WTC11 (cell line): ENCODE measurements at regions not wholly inside any gene's neighbourhood (a gene's known extent, or its start where the extent isn't known, plus 50 kb on each side); places are given as distances from the start of the nearest gene placed in this dataset.

Experiments
- ATAC-seq: fragments of 200-7000 bp; cut with Tn5 transposase; 2 replicates; pipeline ENCODE4 v1.10.0; 2021; ENCODE audit warnings: mild to moderate bottlenecking, moderate library complexity
- CTCF ChIA-PET: fragments of 300-600 bp; sonication (Branson Sonifier 250); formaldehyde crosslinking; loops from one replicate; lab custom pipeline; 2021; ENCODE audit warnings: antibody characterized with exemption; lab: Charles Lee
- POLR2A ChIA-PET: fragments of 350-600 bp; sonication (Branson Sonifier 250); formaldehyde crosslinking; loops from one replicate; lab custom pipeline; 2021; ENCODE audit warnings: antibody characterized with exemption; lab: Charles Lee
- DNase-seq: peaks from one replicate; pipeline ENCODE4 v3.0.0; 2021; ENCODE audit warnings: low spot score
- H3K27ac Mint-ChIP-seq: 2 replicates; pipeline ENCODE4 v1.8.0; 2021; ENCODE audit warnings: mixed read lengths
- H3K27me3 Mint-ChIP-seq: 2 replicates; pipeline ENCODE4 v1.8.0; 2021; ENCODE audit warnings: low read depth, mild to moderate bottlenecking, moderate library complexity, mixed read lengths
- H3K36me3 Mint-ChIP-seq: 2 replicates; pipeline ENCODE4 v1.8.0; 2021; ENCODE audit warnings: mixed read lengths
- H3K4me1 Mint-ChIP-seq: 2 replicates; pipeline ENCODE4 v1.8.0; 2022; ENCODE audit warnings: mixed read lengths
- H3K4me3 Mint-ChIP-seq: 2 replicates; pipeline ENCODE4 v1.8.0; 2021; ENCODE audit warnings: mild to moderate bottlenecking, moderate library complexity, mixed read lengths
- H3K9me3 Mint-ChIP-seq: 2 replicates; pipeline ENCODE4 v1.8.0; 2021; ENCODE audit warnings: mixed read lengths
- CTCF ChIP-seq: fragments of 200-600 bp; IDR thresholded peaks from 2 replicates; pipeline ENCODE4 v1.8.0; 2022; ENCODE audit warnings: antibody characterized with exemption
- ETV6 ChIP-seq: sonication (generic); formaldehyde crosslinking; IDR thresholded peaks from 2 replicates; pipeline ENCODE4 v1.8.1; 2022; ENCODE audit warnings: mild to moderate bottlenecking, missing genetic modification reagents
- JAZF1 ChIP-seq: fragments of 250-450 bp; sonication (Bioruptor Pico); IDR thresholded peaks from 2 replicates; pipeline ENCODE4 v1.9.0; 2021; ENCODE audit warnings: moderate library complexity, mild to moderate bottlenecking, inconsistent platforms
- MAX ChIP-seq: sonication (generic); formaldehyde crosslinking; IDR thresholded peaks from 2 replicates; pipeline ENCODE4 v1.8.0; 2022; ENCODE audit warnings: mild to moderate bottlenecking, missing genetic modification reagents
- NFATC4 ChIP-seq: fragments of 250-450 bp; sonication (Bioruptor Pico); IDR thresholded peaks from 2 replicates; pipeline ENCODE4 v1.9.0; 2021; ENCODE audit warnings: mild to moderate bottlenecking
- NFE2L1 ChIP-seq: sonication (generic); formaldehyde crosslinking; IDR thresholded peaks from 2 replicates; pipeline ENCODE4 v1.8.1; 2023; ENCODE audit warnings: missing genetic modification reagents
- NR2C2 ChIP-seq: sonication (generic); formaldehyde crosslinking; IDR thresholded peaks from 2 replicates; pipeline ENCODE4 v1.8.0; 2022; ENCODE audit warnings: mild to moderate bottlenecking, missing genetic modification reagents
- PRRX2 ChIP-seq: fragments of 250-450 bp; sonication (Bioruptor Pico); IDR thresholded peaks from 2 replicates; pipeline ENCODE4 v1.8.0; 2021; ENCODE audit warnings: mild to moderate bottlenecking
- RORB ChIP-seq: fragments of 250-450 bp; sonication (Bioruptor Pico); IDR thresholded peaks from 2 replicates; pipeline ENCODE4 v1.9.0; 2021; ENCODE audit warnings: mild to moderate bottlenecking
- TCF7 ChIP-seq: sonication (generic); formaldehyde crosslinking; IDR thresholded peaks from 2 replicates; pipeline ENCODE4 v1.8.0; 2022; ENCODE audit warnings: mild to moderate bottlenecking, low read depth, missing genetic modification reagents, moderate library complexity
- ZNF532 ChIP-seq: fragments of 250-450 bp; sonication (Bioruptor Pico); IDR thresholded peaks from 2 replicates; pipeline ENCODE4 v1.9.0; 2021; ENCODE audit warnings: mild to moderate bottlenecking, borderline replicate concordance
- TF ChIP-seq, protein P1 (sequence below): sonication (generic); formaldehyde crosslinking; IDR thresholded peaks from 2 replicates; pipeline ENCODE4 v1.8.1; 2023; ENCODE audit warnings: mild to moderate bottlenecking, missing genetic modification reagents, moderate library complexity
- TF ChIP-seq, protein P2 (sequence below): sonication (generic); formaldehyde crosslinking; IDR thresholded peaks from 2 replicates; pipeline ENCODE4 v1.8.1; 2022; ENCODE audit warnings: low read depth, mild to moderate bottlenecking, moderate library complexity, missing genetic modification reagents, borderline replicate concordance
- TF ChIP-seq, protein P3 (sequence below): sonication (generic); formaldehyde crosslinking; IDR thresholded peaks from 2 replicates; pipeline ENCODE4 v1.8.0; 2023; ENCODE audit warnings: missing genetic modification reagents

GRCh38 chr2:239570216-239570925 lies 169.6 kb upstream of the HDAC4 start:
- H3K4me3 Mint-ChIP-seq: no peak overlapping the region
- POLR2A ChIA-PET: no interaction called here
- peaks cover 4% of the 10 kb centered on the region; the same call in 1 of the 2 replicates for H3K9me3 Mint-ChIP-seq
- no peak for ATAC-seq
- DNase-seq: no peak
- H3K4me1 Mint-ChIP-seq: no peaks in the 10 kb centered on the region
- TF ChIP-seq MAX (no peak), ETV6 (CRISPR knock-in tag) (no peak), NFE2L1 (CRISPR knock-in tag) (no peak), TCF7 (CRISPR knock-in tag) (no peak)
- TF ChIP-seq, protein P1, sequence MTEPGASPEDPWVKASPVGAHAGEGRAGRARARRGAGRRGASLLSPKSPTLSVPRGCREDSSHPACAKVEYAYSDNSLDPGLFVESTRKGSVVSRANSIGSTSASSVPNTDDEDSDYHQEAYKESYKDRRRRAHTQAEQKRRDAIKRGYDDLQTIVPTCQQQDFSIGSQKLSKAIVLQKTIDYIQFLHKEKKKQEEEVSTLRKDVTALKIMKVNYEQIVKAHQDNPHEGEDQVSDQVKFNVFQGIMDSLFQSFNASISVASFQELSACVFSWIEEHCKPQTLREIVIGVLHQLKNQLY (CRISPR knock-in tag): no peak
- TF ChIP-seq, protein P2, sequence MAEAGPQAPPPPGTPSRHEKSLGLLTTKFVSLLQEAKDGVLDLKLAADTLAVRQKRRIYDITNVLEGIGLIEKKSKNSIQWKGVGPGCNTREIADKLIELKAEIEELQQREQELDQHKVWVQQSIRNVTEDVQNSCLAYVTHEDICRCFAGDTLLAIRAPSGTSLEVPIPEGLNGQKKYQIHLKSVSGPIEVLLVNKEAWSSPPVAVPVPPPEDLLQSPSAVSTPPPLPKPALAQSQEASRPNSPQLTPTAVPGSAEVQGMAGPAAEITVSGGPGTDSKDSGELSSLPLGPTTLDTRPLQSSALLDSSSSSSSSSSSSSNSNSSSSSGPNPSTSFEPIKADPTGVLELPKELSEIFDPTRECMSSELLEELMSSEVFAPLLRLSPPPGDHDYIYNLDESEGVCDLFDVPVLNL (CRISPR knock-in tag): no peak
- TF ChIP-seq, all 79 proteins: peak for 0
- Mint-ChIP-seq H3K36me3 (no peaks in the 10 kb centered on the region), H3K27ac (no peak overlapping the region), H3K27me3 (no peaks in the 10 kb centered on the region)
- CTCF ChIA-PET: no interaction called here

- no peaks in the 10 kb centered on the region for H3K4me1 Mint-ChIP-seq
- POLR2A ChIA-PET: no interaction called here
- ATAC-seq: no peak
- no peaks in the 10 kb centered on the region for H3K27me3 Mint-ChIP-seq
- H3K27ac Mint-ChIP-seq: no peak overlapping the region
- TF ChIP-seq PRRX2 (CRISPR knock-in tag): no peak
- no peak for TF ChIP-seq NR2C2 (CRISPR knock-in tag)
- no peak for TF ChIP-seq RORB (CRISPR knock-in tag)
- TF ChIP-seq ETV6 (CRISPR knock-in tag): no peak
- no peak for TF ChIP-seq CTCF
- no peak for TF ChIP-seq JAZF1 (CRISPR knock-in tag)
- no peak for TF ChIP-seq ZNF532 (CRISPR knock-in tag)
- TF ChIP-seq, protein P3, sequence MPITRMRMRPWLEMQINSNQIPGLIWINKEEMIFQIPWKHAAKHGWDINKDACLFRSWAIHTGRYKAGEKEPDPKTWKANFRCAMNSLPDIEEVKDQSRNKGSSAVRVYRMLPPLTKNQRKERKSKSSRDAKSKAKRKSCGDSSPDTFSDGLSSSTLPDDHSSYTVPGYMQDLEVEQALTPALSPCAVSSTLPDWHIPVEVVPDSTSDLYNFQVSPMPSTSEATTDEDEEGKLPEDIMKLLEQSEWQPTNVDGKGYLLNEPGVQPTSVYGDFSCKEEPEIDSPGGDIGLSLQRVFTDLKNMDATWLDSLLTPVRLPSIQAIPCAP: no peak
- no peak for TF ChIP-seq NFATC4
- H3K36me3 Mint-ChIP-seq: no peaks in the 10 kb centered on the region
- CTCF ChIA-PET: no interaction called here
- no peak for DNase-seq
- peaks cover 4% of the 10 kb centered on the region; the same call in 1 of the 2 replicates for H3K9me3 Mint-ChIP-seq
- H3K4me3 Mint-ChIP-seq: no peak overlapping the region
Observed at GRCh38 chr2:239569401-239570090, 168.7 kb upstream of the HDAC4 start.
